ENCODE measurements at regions not wholly inside any gene's neighbourhood (a gene's known extent, or its start where the extent isn't known, plus 50 kb on each side); places are given as distances from the start of the nearest gene placed in this dataset.
"Not testable (repeated sequence)": the region's sequence is repeated elsewhere in the genome, so short reads cannot be mapped to it uniquely, and the experiment has no call there.

DNA sequence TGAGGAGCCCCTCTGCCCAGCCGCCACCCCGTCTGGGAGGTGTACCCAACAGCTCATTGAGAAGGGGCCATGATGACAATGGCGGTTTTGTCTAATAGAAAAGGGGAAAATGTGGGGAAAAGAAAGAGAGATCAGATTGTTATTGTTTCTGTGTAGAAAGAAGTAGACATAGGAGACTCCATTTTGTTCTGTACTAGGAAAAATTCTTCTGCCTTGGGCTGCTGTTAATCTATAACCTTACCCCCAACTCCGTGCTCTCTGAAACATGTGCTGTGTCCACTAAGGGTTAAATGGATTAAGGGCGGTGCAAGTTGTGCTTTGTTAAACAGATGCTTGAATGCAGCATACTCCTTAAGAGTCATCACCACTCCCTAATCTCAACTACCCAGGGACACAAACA lies 861.1 kb upstream of the INTU start:
- not testable (repeated sequence) for H3K9ac ChIP-seq (ENCODE audit: low read depth in 1 of 3, low read length in 3 of 3); H3K36me3 ChIP-seq (ENCODE audit: control insufficient read depth in 3 of 3, insufficient read depth in 3 of 3, low read length in 3 of 3); H3K27ac ChIP-seq (ENCODE audit: low read depth, low read length); H3K27me3 ChIP-seq (ENCODE audit: control insufficient read depth in 3 of 3, insufficient read depth in 3 of 3, low read length in 3 of 3); H3K9me3 ChIP-seq (ENCODE audit: control insufficient read depth in 3 of 3, low read length in 3 of 3); H3K4me1 ChIP-seq (ENCODE audit: control insufficient read depth in 3 of 3, insufficient read depth in 3 of 3, low read length in 3 of 3); H3K4me3 ChIP-seq (ENCODE audit: low read length in 3 of 3)

DNA sequence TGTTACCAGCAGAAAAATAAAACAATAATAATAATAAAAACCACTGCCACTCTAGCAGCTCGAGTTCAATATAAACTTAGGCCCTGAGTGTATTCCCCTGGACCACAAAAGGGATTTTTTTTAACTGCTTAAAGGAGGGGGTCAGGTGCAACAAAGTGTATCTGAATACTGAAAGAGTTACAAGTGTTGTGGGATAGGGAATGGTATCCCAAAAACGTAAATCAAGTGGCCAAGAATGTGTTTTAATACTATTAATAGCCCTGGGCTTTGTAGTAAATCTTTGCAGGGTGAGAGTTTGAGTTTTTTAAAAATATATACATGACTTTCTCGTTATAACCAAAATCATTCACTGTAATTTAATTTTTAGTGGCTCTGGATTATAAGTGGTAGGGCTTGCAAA lies 860.1 kb upstream of the INTU start:
- Histone ChIP-seq H3K27ac (ENCODE audit: low read depth, low read length) (no peak overlapping the region), H3K27me3 (ENCODE audit: control insufficient read depth in 3 of 3, insufficient read depth in 3 of 3, low read length in 3 of 3) (no peaks in the 10 kb centered on the region), H3K4me3 (ENCODE audit: low read length in 3 of 3) (no peak overlapping the region), H3K9me3 (ENCODE audit: control insufficient read depth in 3 of 3, low read length in 3 of 3) (no peaks in the 10 kb centered on the region), H3K4me1 (ENCODE audit: control insufficient read depth in 3 of 3, insufficient read depth in 3 of 3, low read length in 3 of 3) (no peaks in the 10 kb centered on the region), H3K36me3 (ENCODE audit: control insufficient read depth in 3 of 3, insufficient read depth in 3 of 3, low read length in 3 of 3) (no peaks in the 10 kb centered on the region), H3K9ac (ENCODE audit: low read depth in 1 of 3, low read length in 3 of 3) (no peak overlapping the region)

DNA sequence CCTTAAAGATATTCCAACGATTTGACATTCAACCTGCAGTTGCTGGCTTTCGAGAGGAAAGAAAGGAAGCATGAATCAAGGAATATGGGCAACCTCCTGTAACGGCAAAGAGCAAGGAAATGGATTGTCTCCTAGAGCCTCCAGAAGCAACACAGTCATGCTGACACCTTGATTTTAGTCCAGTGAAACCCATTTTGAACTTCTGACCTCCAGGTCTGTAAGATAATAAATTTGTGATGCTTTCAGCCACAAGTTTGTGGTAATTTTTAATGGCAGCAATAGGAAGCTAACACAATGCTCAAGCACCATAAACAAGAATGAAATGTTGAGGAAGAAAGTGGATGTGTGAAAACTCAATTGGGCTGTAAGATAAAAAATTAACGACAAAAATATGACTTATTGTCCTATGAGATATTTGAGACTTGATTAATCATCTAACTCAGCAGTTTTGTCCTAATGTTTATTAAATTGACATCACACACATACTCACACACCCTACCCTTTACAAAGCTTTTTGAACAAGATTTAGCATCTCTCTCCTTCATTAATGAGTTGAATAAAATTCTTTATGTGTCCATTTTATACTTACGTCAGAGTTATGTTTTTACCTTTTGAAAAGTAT lies 857.2 kb upstream of the INTU start:
- Histone ChIP-seq H3K4me1 (ENCODE audit: control insufficient read depth in 3 of 3, insufficient read depth in 3 of 3, low read length in 3 of 3) (no peaks in the 10 kb centered on the region), H3K9ac (ENCODE audit: low read depth in 1 of 3, low read length in 3 of 3) (no peak overlapping the region), H3K27me3 (ENCODE audit: control insufficient read depth in 3 of 3, insufficient read depth in 3 of 3, low read length in 3 of 3) (no peaks in the 10 kb centered on the region), H3K36me3 (ENCODE audit: control insufficient read depth in 3 of 3, insufficient read depth in 3 of 3, low read length in 3 of 3) (no peaks in the 10 kb centered on the region), H3K27ac (ENCODE audit: low read depth, low read length) (no peak overlapping the region), H3K9me3 (ENCODE audit: control insufficient read depth in 3 of 3, low read length in 3 of 3) (no peaks in the 10 kb centered on the region), H3K4me3 (ENCODE audit: low read length in 3 of 3) (no peak overlapping the region)

DNA sequence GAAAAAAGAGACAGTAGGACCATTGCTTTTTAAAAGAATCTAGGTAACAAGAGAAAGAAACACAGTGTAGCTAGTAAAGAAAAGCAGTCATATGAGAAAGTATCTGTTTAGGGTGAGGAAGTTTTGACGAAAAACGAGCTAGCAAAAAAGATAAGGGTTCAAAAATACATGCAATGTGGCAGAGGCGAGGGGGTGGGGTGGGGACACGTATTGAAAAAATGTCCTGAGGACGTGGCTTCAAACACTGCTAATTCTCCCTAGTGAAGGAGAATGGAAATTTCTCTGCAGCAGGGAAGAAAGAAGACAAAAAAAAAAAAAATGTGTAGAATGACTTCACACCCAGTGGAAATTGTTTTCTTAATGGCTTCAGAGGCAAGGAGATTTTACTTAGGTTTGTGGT lies 856.4 kb upstream of the INTU start:
- no peak overlapping the region for H3K27ac ChIP-seq (ENCODE audit: low read depth, low read length)
- H3K9ac ChIP-seq (ENCODE audit: low read depth in 1 of 3, low read length in 3 of 3): no peak overlapping the region
- no peaks in the 10 kb centered on the region for H3K9me3 ChIP-seq (ENCODE audit: control insufficient read depth in 3 of 3, low read length in 3 of 3)
- H3K4me3 ChIP-seq (ENCODE audit: low read length in 3 of 3): no peak overlapping the region
- no peaks in the 10 kb centered on the region for H3K27me3 ChIP-seq (ENCODE audit: control insufficient read depth in 3 of 3, insufficient read depth in 3 of 3, low read length in 3 of 3)
- H3K36me3 ChIP-seq (ENCODE audit: control insufficient read depth in 3 of 3, insufficient read depth in 3 of 3, low read length in 3 of 3): no peaks in the 10 kb centered on the region
- no peaks in the 10 kb centered on the region for H3K4me1 ChIP-seq (ENCODE audit: control insufficient read depth in 3 of 3, insufficient read depth in 3 of 3, low read length in 3 of 3)

DNA sequence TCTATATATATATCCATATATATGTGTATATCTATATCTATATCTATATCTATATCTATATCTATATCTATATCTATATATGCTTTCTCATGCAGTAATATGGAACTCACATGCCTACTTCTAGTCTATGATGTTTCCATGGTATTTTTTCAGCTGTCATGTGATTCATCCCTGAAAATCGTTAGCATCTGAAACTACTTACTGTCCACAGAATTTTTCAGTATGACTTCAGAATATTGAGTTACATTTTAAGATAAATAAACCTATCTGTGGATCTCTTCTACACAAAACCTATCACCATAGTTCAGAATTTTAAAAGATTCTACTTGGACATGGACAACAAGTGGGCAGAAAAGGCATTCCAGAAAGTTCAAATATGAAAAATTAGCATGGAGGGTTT lies 855.1 kb upstream of the INTU start:
- Histone ChIP-seq H3K9ac (ENCODE audit: low read depth in 1 of 3, low read length in 3 of 3) (no peak overlapping the region), H3K4me1 (ENCODE audit: control insufficient read depth in 3 of 3, insufficient read depth in 3 of 3, low read length in 3 of 3) (no peaks in the 10 kb centered on the region), H3K4me3 (ENCODE audit: low read length in 3 of 3) (no peak overlapping the region), H3K36me3 (ENCODE audit: control insufficient read depth in 3 of 3, insufficient read depth in 3 of 3, low read length in 3 of 3) (no peaks in the 10 kb centered on the region), H3K27me3 (ENCODE audit: control insufficient read depth in 3 of 3, insufficient read depth in 3 of 3, low read length in 3 of 3) (no peaks in the 10 kb centered on the region), H3K27ac (ENCODE audit: low read depth, low read length) (no peak overlapping the region), H3K9me3 (ENCODE audit: control insufficient read depth in 3 of 3, low read length in 3 of 3) (no peaks in the 10 kb centered on the region)

DNA sequence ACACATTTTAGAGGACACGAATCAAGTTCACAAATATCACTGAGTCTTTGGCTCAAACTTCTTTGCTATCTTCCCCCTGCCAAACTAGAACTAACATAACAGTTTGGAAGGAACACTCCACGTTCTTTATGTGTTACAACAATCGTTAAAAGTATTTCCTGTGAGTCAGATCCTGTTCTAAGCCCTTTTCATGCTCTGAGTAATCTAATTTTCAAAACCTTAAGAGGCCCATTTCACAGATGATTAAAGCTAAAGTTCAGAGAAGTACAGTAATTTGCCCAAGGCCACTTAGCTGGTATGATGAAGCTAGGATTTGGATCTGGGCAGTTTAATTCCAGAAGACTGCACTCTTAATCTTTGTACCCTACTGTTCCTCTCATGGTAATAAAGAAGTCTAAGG lies 854.4 kb upstream of the INTU start:
- no peaks in the 10 kb centered on the region for H3K4me1 ChIP-seq (ENCODE audit: control insufficient read depth in 3 of 3, insufficient read depth in 3 of 3, low read length in 3 of 3)
- H3K27me3 ChIP-seq (ENCODE audit: control insufficient read depth in 3 of 3, insufficient read depth in 3 of 3, low read length in 3 of 3): no peaks in the 10 kb centered on the region
- no peaks in the 10 kb centered on the region for H3K36me3 ChIP-seq (ENCODE audit: control insufficient read depth in 3 of 3, insufficient read depth in 3 of 3, low read length in 3 of 3)
- no peak overlapping the region for H3K27ac ChIP-seq (ENCODE audit: low read depth, low read length)
- no peak overlapping the region for H3K4me3 ChIP-seq (ENCODE audit: low read length in 3 of 3)
- H3K9me3 ChIP-seq (ENCODE audit: control insufficient read depth in 3 of 3, low read length in 3 of 3): no peaks in the 10 kb centered on the region
- no peak overlapping the region for H3K9ac ChIP-seq (ENCODE audit: low read depth in 1 of 3, low read length in 3 of 3)

DNA sequence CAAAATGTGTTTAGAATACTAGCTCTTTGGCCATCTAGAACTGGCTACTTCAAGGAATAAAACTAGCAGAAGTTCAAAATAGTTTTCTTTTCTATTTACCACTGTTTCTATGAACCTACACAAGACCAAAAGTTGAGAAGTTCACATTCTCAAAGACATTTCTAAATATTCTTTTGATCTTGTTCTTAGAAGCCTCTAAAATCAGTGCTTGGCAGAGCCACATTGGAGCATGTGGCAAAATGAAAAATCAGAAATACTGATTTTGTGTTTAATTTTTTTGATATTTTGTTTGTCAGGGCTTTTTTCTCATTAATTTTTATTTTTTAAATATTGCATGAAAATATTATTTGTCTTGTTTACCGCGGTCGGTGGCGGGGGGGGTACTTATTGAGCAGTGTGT lies 853.8 kb upstream of the INTU start:
- H3K4me3 ChIP-seq (ENCODE audit: low read length in 3 of 3): no peak overlapping the region
- H3K4me1 ChIP-seq (ENCODE audit: control insufficient read depth in 3 of 3, insufficient read depth in 3 of 3, low read length in 3 of 3): no peaks in the 10 kb centered on the region
- H3K27ac ChIP-seq (ENCODE audit: low read depth, low read length): no peak overlapping the region
- H3K36me3 ChIP-seq (ENCODE audit: control insufficient read depth in 3 of 3, insufficient read depth in 3 of 3, low read length in 3 of 3): no peaks in the 10 kb centered on the region
- peak overlapping the region in 1 of 3 donors; percentile 32 for H3K9ac ChIP-seq (ENCODE audit: low read depth in 1 of 3, low read length in 3 of 3)
- no peaks in the 10 kb centered on the region for H3K9me3 ChIP-seq (ENCODE audit: control insufficient read depth in 3 of 3, low read length in 3 of 3)
- H3K27me3 ChIP-seq (ENCODE audit: control insufficient read depth in 3 of 3, insufficient read depth in 3 of 3, low read length in 3 of 3): no peaks in the 10 kb centered on the region

DNA sequence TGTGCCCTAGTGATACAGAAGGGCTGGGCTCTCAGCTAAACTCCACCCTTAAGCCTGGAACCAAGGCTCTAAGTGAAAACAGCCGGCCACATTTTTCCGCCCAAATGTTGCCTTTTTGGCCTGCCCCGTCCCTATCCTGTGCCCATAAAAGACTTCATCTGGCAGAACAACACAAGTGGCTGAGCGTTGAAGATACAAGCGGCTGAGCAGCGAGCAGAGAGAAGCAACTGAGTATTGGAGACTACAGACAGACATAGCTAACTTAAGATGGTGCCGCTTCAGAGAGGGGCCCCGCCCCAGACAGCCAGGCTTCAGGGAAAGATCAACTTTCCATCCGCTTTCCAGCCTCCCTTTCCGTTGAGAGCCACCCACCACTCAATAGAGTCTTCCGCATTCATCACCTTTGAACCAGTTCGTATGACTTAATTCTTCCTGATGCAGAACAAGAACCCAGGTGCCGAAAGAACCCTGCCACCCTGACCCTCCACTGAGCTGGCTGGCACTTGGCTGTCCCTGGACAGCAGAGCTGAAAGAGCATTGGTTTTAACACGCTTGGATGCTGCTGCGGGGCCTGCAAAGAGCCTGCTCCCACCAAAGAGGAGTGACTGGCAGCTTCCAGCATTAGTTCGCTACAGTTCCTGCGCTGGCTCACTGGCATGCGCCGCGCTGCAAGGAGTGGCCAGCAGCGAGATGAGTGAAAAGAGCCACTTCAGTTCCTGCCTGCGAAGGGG lies 853.2 kb upstream of the INTU start:
- H3K27ac ChIP-seq (ENCODE audit: low read depth, low read length): no peak overlapping the region
- H3K4me1 ChIP-seq (ENCODE audit: control insufficient read depth in 3 of 3, insufficient read depth in 3 of 3, low read length in 3 of 3): no peaks in the 10 kb centered on the region
- H3K27me3 ChIP-seq (ENCODE audit: control insufficient read depth in 3 of 3, insufficient read depth in 3 of 3, low read length in 3 of 3): no peaks in the 10 kb centered on the region
- peak overlapping the region; percentile 3 to 63 (median 42) for H3K4me3 ChIP-seq (ENCODE audit: low read length in 3 of 3)
- no peaks in the 10 kb centered on the region for H3K36me3 ChIP-seq (ENCODE audit: control insufficient read depth in 3 of 3, insufficient read depth in 3 of 3, low read length in 3 of 3)
- H3K9ac ChIP-seq (ENCODE audit: low read depth in 1 of 3, low read length in 3 of 3): peak overlapping the region in 2 of 3 donors; percentile 32 to 51
- H3K9me3 ChIP-seq (ENCODE audit: control insufficient read depth in 3 of 3, low read length in 3 of 3): no peaks in the 10 kb centered on the region

DNA sequence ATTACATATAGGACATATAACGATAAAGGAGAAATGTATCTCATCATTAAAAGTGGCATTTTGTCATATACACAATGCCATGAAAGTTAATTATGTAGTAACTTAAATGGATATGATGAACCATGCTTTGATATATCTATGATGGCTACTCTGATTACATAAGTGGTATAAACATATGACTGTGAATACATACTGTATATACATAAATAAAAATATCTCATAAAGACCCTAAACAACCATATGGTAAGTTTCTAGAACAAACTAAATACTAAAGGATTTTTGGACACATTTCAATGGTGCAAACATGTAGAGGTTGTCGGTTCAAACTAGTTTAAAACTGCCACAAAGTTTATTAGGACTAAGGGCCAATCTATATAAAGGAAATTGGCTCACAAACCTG lies 849.6 kb upstream of the INTU start:
- H3K4me3 ChIP-seq (ENCODE audit: low read length in 3 of 3): no peak overlapping the region
- H3K27ac ChIP-seq (ENCODE audit: low read depth, low read length): no peak overlapping the region
- H3K9ac ChIP-seq (ENCODE audit: low read depth in 1 of 3, low read length in 3 of 3): no peak overlapping the region
- no peaks in the 10 kb centered on the region for H3K36me3 ChIP-seq (ENCODE audit: control insufficient read depth in 3 of 3, insufficient read depth in 3 of 3, low read length in 3 of 3)
- no peaks in the 10 kb centered on the region for H3K27me3 ChIP-seq (ENCODE audit: control insufficient read depth in 3 of 3, insufficient read depth in 3 of 3, low read length in 3 of 3)
- no peaks in the 10 kb centered on the region for H3K9me3 ChIP-seq (ENCODE audit: control insufficient read depth in 3 of 3, low read length in 3 of 3)
- no peaks in the 10 kb centered on the region for H3K4me1 ChIP-seq (ENCODE audit: control insufficient read depth in 3 of 3, insufficient read depth in 3 of 3, low read length in 3 of 3)

DNA sequence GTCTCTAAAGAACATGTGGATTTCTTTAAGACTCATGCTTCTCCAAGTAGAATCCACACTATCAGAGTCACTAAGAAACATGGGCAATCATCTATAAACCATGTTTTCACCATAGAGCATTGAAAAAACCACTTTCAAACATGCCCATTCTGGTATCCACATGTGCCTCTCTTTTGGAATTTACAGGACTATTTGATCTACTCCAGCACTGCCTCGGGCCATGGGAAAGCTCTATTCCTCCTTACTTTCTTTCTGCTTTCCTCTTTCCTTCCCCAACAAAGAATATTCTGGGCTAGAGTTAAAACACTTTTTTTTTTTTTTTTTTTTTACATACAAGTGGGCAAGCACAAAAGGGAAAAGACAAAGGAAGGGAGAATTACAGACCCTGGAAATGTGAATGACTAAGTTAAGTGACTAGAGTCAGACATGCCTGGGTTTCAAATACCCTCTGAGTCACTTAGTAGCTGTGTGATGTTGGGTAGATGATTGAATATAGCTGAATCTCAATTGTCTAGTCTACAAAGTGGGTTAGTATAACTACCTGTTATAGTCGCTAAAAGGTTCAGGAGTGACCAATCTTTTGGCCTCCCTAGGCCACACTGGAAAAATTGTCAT lies 847.7 kb upstream of the INTU start:
- Histone ChIP-seq H3K9ac (ENCODE audit: low read depth in 1 of 3, low read length in 3 of 3) (no peak overlapping the region), H3K4me3 (ENCODE audit: low read length in 3 of 3) (no peak overlapping the region), H3K27me3 (ENCODE audit: control insufficient read depth in 3 of 3, insufficient read depth in 3 of 3, low read length in 3 of 3) (no peaks in the 10 kb centered on the region), H3K4me1 (ENCODE audit: control insufficient read depth in 3 of 3, insufficient read depth in 3 of 3, low read length in 3 of 3) (no peaks in the 10 kb centered on the region), H3K9me3 (ENCODE audit: control insufficient read depth in 3 of 3, low read length in 3 of 3) (no peaks in the 10 kb centered on the region), H3K27ac (ENCODE audit: low read depth, low read length) (no peak overlapping the region), H3K36me3 (ENCODE audit: control insufficient read depth in 3 of 3, insufficient read depth in 3 of 3, low read length in 3 of 3) (no peaks in the 10 kb centered on the region)
